GM12878 (cell line): ENCODE measurements at regions not wholly inside any gene's neighbourhood (a gene's known extent, or its start where the extent isn't known, plus 50 kb on each side); places are given as distances from the start of the nearest gene placed in this dataset.

ENCODE experiments used
- RAD21 ChIP-seq: IDR thresholded peaks from 2 replicates; pipeline ENCODE4 v1.6.1; 2011; ENCODE audit warnings: mild to moderate bottlenecking, low read depth, low read length, moderate library complexity; ENCODE audit not compliant: insufficient read depth
- TF ChIP-seq, protein P1 (sequence below), 3 experiments: IDR thresholded peaks in 2 of 3; conservative IDR thresholded peaks in 1 of 3; 2 replicates each; pipeline ENCODE4 v1.5.1; 2011; ENCODE audit warnings: low read depth in 3 of 3, low read length in 3 of 3, mild to moderate bottlenecking in 3 of 3, control low read depth in 2 of 3, moderate library complexity in 2 of 3, inconsistent platforms in 1 of 3, mixed read lengths in 1 of 3; ENCODE audit not compliant: control insufficient read depth in 2 of 3, insufficient read depth in 1 of 3; ENCODE audit errors: extremely low read depth in 1 of 3

DNA sequence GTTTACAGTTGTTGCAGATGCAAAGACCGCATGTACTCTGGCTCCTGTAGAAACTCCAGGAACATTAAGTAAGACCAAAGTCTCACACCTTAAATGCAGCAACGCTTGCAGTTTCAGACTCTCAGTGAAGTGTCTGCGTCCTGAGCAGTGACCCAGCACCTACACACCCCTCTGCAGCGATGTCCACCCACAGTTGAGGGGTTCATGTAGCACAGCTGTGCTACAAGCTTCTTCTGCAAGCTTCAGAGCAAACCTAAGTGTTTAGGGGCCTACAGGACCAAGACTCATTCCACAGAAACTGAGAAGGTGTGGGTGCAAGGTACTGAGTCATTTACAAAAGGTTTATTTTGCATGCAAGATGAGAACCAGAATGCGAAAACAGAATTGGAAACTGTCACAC lies 191.0 kb downstream of the IRX2 start:
- no peak for TF ChIP-seq RAD21
- TF ChIP-seq, protein P1, sequence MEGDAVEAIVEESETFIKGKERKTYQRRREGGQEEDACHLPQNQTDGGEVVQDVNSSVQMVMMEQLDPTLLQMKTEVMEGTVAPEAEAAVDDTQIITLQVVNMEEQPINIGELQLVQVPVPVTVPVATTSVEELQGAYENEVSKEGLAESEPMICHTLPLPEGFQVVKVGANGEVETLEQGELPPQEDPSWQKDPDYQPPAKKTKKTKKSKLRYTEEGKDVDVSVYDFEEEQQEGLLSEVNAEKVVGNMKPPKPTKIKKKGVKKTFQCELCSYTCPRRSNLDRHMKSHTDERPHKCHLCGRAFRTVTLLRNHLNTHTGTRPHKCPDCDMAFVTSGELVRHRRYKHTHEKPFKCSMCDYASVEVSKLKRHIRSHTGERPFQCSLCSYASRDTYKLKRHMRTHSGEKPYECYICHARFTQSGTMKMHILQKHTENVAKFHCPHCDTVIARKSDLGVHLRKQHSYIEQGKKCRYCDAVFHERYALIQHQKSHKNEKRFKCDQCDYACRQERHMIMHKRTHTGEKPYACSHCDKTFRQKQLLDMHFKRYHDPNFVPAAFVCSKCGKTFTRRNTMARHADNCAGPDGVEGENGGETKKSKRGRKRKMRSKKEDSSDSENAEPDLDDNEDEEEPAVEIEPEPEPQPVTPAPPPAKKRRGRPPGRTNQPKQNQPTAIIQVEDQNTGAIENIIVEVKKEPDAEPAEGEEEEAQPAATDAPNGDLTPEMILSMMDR (IDR thresholded peaks at IDR 0.05 in 2 of 3, conservative IDR thresholded peaks at IDR 0.05 in 1 of 3; ENCODE audit: control insufficient read depth in 2 of 3, extremely low read depth in 1 of 3, insufficient read depth in 1 of 3, low read depth in 3 of 3, low read length in 3 of 3): no peak
